RPMI8226 (cell line): ENCODE measurements at regions not wholly inside any gene's neighbourhood (a gene's known extent, or its start where the extent isn't known, plus 50 kb on each side); places are given as distances from the start of the nearest gene placed in this dataset.
A peak's percentile ranks its signal among the peaks of the same experiment; 100 is the strongest.
"Not testable (repeated sequence)": the region's sequence is repeated elsewhere in the genome, so short reads cannot be mapped to it uniquely, and the experiment has no call there.

ENCODE experiments used
- DNase-seq: peaks from one replicate; pipeline ENCODE4 v3.0.0-alpha.2; 2015

GRCh38 chr16:22659933-22660332, 149.2 kb downstream of the NPIPB5 start:
- no peak for DNase-seq

GRCh38 chr16:22660441-22661160, 149.9 kb downstream of the NPIPB5 start:
- no peak for DNase-seq

- no peak for DNase-seq
These were observed 150.5 kb downstream of the NPIPB5 start for GRCh38 chr16:22661161-22661647.

GRCh38 chr16:22662958-22663357, 151.0 kb upstream of the HS3ST2 start:
- DNase-seq = not testable (repeated sequence)

GRCh38 chr16:22663389-22664064, 150.4 kb upstream of the HS3ST2 start:
- DNase-seq = no peak

- peak; percentile 54 for DNase-seq
These were observed 149.8 kb upstream of the HS3ST2 start for GRCh38 chr16:22664132-22664531.

- peak; percentile 89 for DNase-seq
These were observed 149.4 kb upstream of the HS3ST2 start for GRCh38 chr16:22664561-22664997.

- no peak for DNase-seq
These were observed 148.7 kb upstream of the HS3ST2 start for GRCh38 chr16:22665048-22665797.

- no peak for DNase-seq
These were observed 148.2 kb upstream of the HS3ST2 start for GRCh38 chr16:22665803-22666202.

GRCh38 chr16:22668318-22668717, 145.6 kb upstream of the HS3ST2 start:
- DNase-seq = no peak

GRCh38 chr16:22670044-22670536, 143.9 kb upstream of the HS3ST2 start:
- DNase-seq = no peak

- peak; percentile 48 for DNase-seq
These were observed 143.4 kb upstream of the HS3ST2 start for GRCh38 chr16:22670551-22671041.

GRCh38 chr16:22671301-22672076, 142.5 kb upstream of the HS3ST2 start:
- no peak for DNase-seq

GRCh38 chr16:22672830-22673210, 141.1 kb upstream of the HS3ST2 start:
- DNase-seq = no peak

- no peak for DNase-seq
These were observed 140.5 kb upstream of the HS3ST2 start for GRCh38 chr16:22673421-22673831.

GRCh38 chr16:22674832-22675191, 139.2 kb upstream of the HS3ST2 start:
- DNase-seq = no peak

GRCh38 chr16:22675745-22676540, 138.0 kb upstream of the HS3ST2 start:
- DNase-seq = no peak

GRCh38 chr16:22677024-22677830, 136.7 kb upstream of the HS3ST2 start:
- DNase-seq = no peak

GRCh38 chr16:22678311-22678710, 135.7 kb upstream of the HS3ST2 start:
- no peak for DNase-seq

GRCh38 chr16:22681554-22682291, 132.2 kb upstream of the HS3ST2 start:
- DNase-seq = no peak
